Right atrium auricular region (tissue), 2 donors: ENCODE measurements at regions not wholly inside any gene's neighbourhood (a gene's known extent, or its start where the extent isn't known, plus 50 kb on each side); places are given as distances from the start of the nearest gene placed in this dataset.
"Not testable (repeated sequence)": the region's sequence is repeated elsewhere in the genome, so short reads cannot be mapped to it uniquely, and the experiment has no call there.

Experiments
- DNase-seq: peaks from one replicate; pipeline ENCODE4 v3.0.0-alpha.2; 2019; ENCODE audit warnings: low spot score
- H3K27ac ChIP-seq, 2 donors: fragments of 200-600 bp; sonication (generic); 1 replicate in 1 of 2; 2 replicates in 1 of 2; pipeline ENCODE4 v1.5.1; 2016 to 2019
- H3K27me3 ChIP-seq, 2 donors: fragments of 200-600 bp; sonication (generic); one replicate each; pipeline versions ENCODE4 v1.5.1 to v1.6.0; 2017 to 2019
- H3K36me3 ChIP-seq: fragments of 200-600 bp; sonication (generic); one replicate; pipeline ENCODE4 v1.5.1; 2016
- H3K4me1 ChIP-seq, 2 donors: fragments of 200-600 bp; sonication (generic); one replicate each; pipeline versions ENCODE4 v1.5.1 to v1.6.0; 2017 to 2019
- H3K4me3 ChIP-seq, 2 donors: fragments of 200-600 bp; sonication (generic); 1 replicate in 1 of 2; 2 replicates in 1 of 2; pipeline ENCODE4 v1.5.1; 2017 to 2019; ENCODE audit warnings: mild to moderate bottlenecking in 1 of 2, moderate library complexity in 1 of 2
- H3K9me3 ChIP-seq, 2 donors: fragments of 200-600 bp; sonication (generic); one replicate each; pipeline ENCODE4 v1.5.1; 2019
- TF ChIP-seq, protein P1 (sequence below), 2 donors: fragments of 200-600 bp; sonication (generic); IDR thresholded peaks; one replicate each; pipeline ENCODE4 v1.5.1; 2019; ENCODE audit warnings: antibody characterized with exemption in 2 of 2

DNA sequence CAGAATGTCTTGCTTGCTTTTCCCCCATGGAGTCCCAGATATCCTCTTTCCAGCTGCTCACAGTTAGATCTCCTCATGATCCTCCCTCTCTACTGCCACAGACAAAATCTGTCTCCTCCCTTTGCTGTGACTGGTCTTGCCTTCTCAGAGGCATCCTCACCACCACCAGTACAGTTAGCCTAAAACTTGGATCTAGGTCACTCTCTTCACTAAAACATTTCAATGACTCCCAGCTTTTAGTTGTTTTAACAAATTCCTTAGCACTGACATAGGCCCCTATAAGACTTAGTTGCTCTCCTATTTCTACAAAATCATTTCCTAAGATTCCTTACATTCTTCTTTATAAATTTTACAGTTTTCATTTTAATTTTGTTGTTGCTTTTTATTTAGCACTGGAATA, 734.2 kb upstream of the CHAC2 start:
- TF ChIP-seq, protein P1, sequence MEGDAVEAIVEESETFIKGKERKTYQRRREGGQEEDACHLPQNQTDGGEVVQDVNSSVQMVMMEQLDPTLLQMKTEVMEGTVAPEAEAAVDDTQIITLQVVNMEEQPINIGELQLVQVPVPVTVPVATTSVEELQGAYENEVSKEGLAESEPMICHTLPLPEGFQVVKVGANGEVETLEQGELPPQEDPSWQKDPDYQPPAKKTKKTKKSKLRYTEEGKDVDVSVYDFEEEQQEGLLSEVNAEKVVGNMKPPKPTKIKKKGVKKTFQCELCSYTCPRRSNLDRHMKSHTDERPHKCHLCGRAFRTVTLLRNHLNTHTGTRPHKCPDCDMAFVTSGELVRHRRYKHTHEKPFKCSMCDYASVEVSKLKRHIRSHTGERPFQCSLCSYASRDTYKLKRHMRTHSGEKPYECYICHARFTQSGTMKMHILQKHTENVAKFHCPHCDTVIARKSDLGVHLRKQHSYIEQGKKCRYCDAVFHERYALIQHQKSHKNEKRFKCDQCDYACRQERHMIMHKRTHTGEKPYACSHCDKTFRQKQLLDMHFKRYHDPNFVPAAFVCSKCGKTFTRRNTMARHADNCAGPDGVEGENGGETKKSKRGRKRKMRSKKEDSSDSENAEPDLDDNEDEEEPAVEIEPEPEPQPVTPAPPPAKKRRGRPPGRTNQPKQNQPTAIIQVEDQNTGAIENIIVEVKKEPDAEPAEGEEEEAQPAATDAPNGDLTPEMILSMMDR (IDR thresholded peaks at IDR 0.05) = no peak

DNA sequence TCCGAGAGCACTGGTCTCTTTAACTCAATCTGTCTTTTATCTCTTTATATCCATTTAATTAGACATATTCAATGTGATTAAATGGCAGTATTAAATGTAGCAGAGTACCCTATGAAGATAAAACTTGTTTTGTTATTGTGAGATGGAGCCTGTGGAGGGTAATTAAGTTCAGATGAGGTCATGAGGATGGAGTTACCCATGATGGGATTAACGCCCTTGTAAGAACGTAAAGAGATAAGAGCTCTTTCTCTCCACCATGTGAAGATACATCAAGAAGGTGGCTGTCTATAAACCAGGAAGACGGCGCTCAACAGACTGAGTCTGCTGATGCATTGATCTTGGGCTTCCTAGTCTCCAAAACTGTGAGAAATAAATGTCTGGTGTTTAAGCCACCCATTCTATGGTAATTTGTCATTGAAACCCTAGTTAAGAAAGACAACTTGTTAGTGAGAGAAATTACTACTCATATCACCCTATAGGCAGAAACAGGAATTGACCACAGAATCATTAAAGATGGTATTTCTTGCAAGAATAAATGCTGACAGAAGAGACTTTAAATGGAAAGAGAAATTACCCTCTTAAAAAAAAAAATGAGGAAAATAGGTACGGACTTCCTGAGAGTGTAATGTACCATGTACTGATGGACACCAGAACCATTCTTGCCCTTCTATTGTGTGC, 738.7 kb upstream of the CHAC2 start:
- Histone ChIP-seq H3K27me3 (no peaks in the 10 kb centered on the region), H3K4me1 (no peaks in the 10 kb centered on the region), H3K36me3 (no peaks in the 10 kb centered on the region), H3K27ac (no peak overlapping the region), H3K9me3 (no peaks in the 10 kb centered on the region), H3K4me3 (no peak overlapping the region)
- DNase-seq = no peak
- TF ChIP-seq, protein P1 (IDR thresholded peaks at IDR 0.05) = no peak

More for the DNA sequence above, 734.2 kb upstream of the CHAC2 start:
- Histone ChIP-seq H3K9me3 (no peaks in the 10 kb centered on the region), H3K36me3 (no peaks in the 10 kb centered on the region), H3K27ac (no peak overlapping the region), H3K4me1 (no peaks in the 10 kb centered on the region), H3K4me3 (no peak overlapping the region), H3K27me3 (no peaks in the 10 kb centered on the region)
- DNase-seq = no peak

- TF ChIP-seq, protein P1 (IDR thresholded peaks at IDR 0.05) = no peak
- H3K9me3 ChIP-seq = no peaks in the 10 kb centered on the region
- H3K27ac ChIP-seq = no peak overlapping the region
These were observed 739.4 kb upstream of the CHAC2 start for GRCh38 chr2:53028225-53028624.

GRCh38 chr2:53022248-53022647, 745.4 kb upstream of the CHAC2 start:
- not testable (repeated sequence) for H3K27me3 ChIP-seq, H3K4me1 ChIP-seq, H3K36me3 ChIP-seq, DNase-seq, H3K4me3 ChIP-seq, H3K27ac ChIP-seq, H3K9me3 ChIP-seq

More at GRCh38 chr2:53028225-53028624, 739.4 kb upstream of the CHAC2 start:
- no peak for DNase-seq
- no peaks in the 10 kb centered on the region for H3K36me3 ChIP-seq
- no peaks in the 10 kb centered on the region for H3K4me1 ChIP-seq
- no peaks in the 10 kb centered on the region for H3K27me3 ChIP-seq
- H3K4me3 ChIP-seq = no peak overlapping the region

DNA sequence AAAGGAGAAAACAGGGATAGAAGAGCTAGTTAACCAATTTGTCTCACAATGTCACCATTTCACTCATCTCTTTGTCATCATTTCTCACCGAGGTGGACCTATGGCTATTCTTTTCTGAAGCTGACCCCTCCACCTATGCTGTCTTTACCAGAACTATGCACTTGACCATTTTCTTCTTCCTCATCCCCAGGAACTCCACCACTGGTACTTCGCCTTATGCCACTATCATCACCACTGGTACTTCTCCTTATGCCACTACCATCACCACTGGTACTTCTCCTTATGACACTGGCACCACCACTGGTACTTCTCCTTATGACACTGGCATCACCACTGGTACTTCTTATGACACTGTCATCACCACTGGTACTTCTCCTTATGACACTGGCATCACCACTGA, 745.8 kb upstream of the CHAC2 start:
- no peaks in the 10 kb centered on the region for H3K9me3 ChIP-seq
- H3K27me3 ChIP-seq = no peaks in the 10 kb centered on the region
- H3K4me3 ChIP-seq = no peak overlapping the region
- no peak overlapping the region for H3K27ac ChIP-seq
- H3K36me3 ChIP-seq = no peaks in the 10 kb centered on the region
- DNase-seq = no peak
- H3K4me1 ChIP-seq = no peaks in the 10 kb centered on the region
- TF ChIP-seq, protein P1 (IDR thresholded peaks at IDR 0.05) = no peak

DNA sequence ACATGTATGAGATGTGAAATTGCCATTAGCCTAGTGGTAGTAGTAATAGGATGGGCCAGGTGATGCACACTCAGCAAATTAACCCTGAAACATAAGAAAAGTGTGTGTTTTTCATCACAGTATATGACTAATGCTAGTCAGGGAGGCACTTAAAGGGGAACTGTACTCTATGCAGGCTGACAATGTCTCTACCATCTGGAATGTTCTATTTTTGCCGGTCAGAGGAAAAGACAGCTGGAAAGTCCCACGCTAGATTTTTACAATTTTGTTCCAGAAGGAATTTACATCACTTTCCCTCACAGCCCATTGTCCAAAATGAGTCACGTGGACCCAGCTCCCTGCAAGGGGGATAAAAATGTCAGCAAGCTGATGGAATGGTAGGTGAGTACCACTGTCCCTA, 746.3 kb upstream of the CHAC2 start:
- TF ChIP-seq, protein P1 (IDR thresholded peaks at IDR 0.05) = no peak
- H3K4me3 ChIP-seq = no peak overlapping the region
- no peak for DNase-seq
- no peak overlapping the region for H3K27ac ChIP-seq
- H3K36me3 ChIP-seq = no peaks in the 10 kb centered on the region
- H3K9me3 ChIP-seq = no peaks in the 10 kb centered on the region
- H3K27me3 ChIP-seq = no peaks in the 10 kb centered on the region
- no peaks in the 10 kb centered on the region for H3K4me1 ChIP-seq
